ENCODE measurements at regions not wholly inside any gene's neighbourhood (a gene's known extent, or its start where the extent isn't known, plus 50 kb on each side); places are given as distances from the start of the nearest gene placed in this dataset.

GRCh38 chr4:128654465-128654864, 155.0 kb upstream of the JADE1 start:
- Mint-ChIP-seq H3K4me3 (no peak overlapping the region), H3K9me3 (ENCODE audit: insufficient read depth) (peaks cover 8% of the 10 kb centered on the region), H3K27ac (no peak overlapping the region), H3K4me1 (peaks cover 9% of the 10 kb centered on the region), H3K27me3 (peaks cover 6% of the 10 kb centered on the region)
- Histone ChIP-seq H3K9ac (ENCODE audit: low read length) (no peak overlapping the region), H3K79me2 (ENCODE audit: control insufficient read depth, insufficient read depth, low read length) (no peaks in the 10 kb centered on the region), H3K4me3 (ENCODE audit: control extremely low read depth in 1 of 5, extremely low read depth in 1 of 5, insufficient read depth in 1 of 5, low read depth in 2 of 5, low read length in 4 of 5) (no peak overlapping the region), H3K36me3 (replicated peaks in 1 of 2; ENCODE audit: control extremely low read depth in 1 of 2, control insufficient read depth in 1 of 2, extremely low read depth in 1 of 2, insufficient read depth in 2 of 2, low read length in 1 of 2) (no peaks in the 10 kb centered on the region), H3K27ac (ENCODE audit: low read length in 2 of 2) (no peak overlapping the region), H3K27me3 (replicated peaks in 1 of 4; ENCODE audit: control extremely low read depth in 1 of 4, control insufficient read depth in 3 of 4, insufficient read depth in 4 of 4, low read length in 3 of 4) (no peaks in the 10 kb centered on the region), H3K9me3 (ENCODE audit: control extremely low read depth in 1 of 3, control insufficient read depth in 2 of 3, insufficient read depth in 1 of 3, low read length in 2 of 3) (peaks cover 0 to 9% (median 6%) of the 10 kb centered on the region in 3 donors), H4K20me1 (ENCODE audit: control insufficient read depth, insufficient read depth, low read length, poor library complexity, severe bottlenecking) (no peaks in the 10 kb centered on the region), H2AFZ (ENCODE audit: insufficient read depth, low read depth, low read length, poor library complexity, severe bottlenecking) (no peak overlapping the region), H3K4me1 (ENCODE audit: control insufficient read depth in 2 of 2, insufficient read depth in 2 of 2, low read length in 2 of 2) (peaks cover 10 to 14% of the 10 kb centered on the region in 2 donors), H3K4me2 (replicated peaks; ENCODE audit: low read depth, low read length, poor library complexity, severe bottlenecking) (no peak overlapping the region)
- TF ChIP-seq CTCF (IDR thresholded peaks at IDR 0.05) (no peak), EZH2 (IDR thresholded peaks at IDR 0.05; ENCODE audit: borderline replicate concordance, insufficient read depth, low read depth, low read length, poor library complexity, severe bottlenecking) (no peak)
- POLR2A ChIA-PET, result no interaction called here
- 89% methylated on average over 1 of the region's 3 CpGs for WGBS (ENCODE audit: insufficient coverage)
- DNase-seq (no peak), ATAC-seq (ENCODE audit: low read depth) (no peak)
- CTCF ChIA-PET, result no interaction called here
- intact Hi-C loops (cut with micrococcal nuclease), result no loop called here

GRCh38 chr4:128653527-128654444, 155.7 kb upstream of the JADE1 start:
- no peaks in the 10 kb centered on the region for H4K20me1 ChIP-seq (ENCODE audit: control insufficient read depth, insufficient read depth, low read length, poor library complexity, severe bottlenecking)
- H3K9ac ChIP-seq (ENCODE audit: low read length), result no peak overlapping the region
- peaks cover 10 to 14% of the 10 kb centered on the region in 2 donors for H3K4me1 ChIP-seq (ENCODE audit: control insufficient read depth in 2 of 2, insufficient read depth in 2 of 2, low read length in 2 of 2)
- Mint-ChIP-seq H3K27me3 (peaks cover 6% of the 10 kb centered on the region), H3K4me1 (peaks cover 9% of the 10 kb centered on the region), H3K4me3 (no peak overlapping the region), H3K9me3 (ENCODE audit: insufficient read depth) (peaks cover 8% of the 10 kb centered on the region), H3K27ac (no peak overlapping the region)
- intact Hi-C loops (cut with micrococcal nuclease), result no loop called here
- POLR2A ChIA-PET, result no interaction called here
- TF ChIP-seq EZH2 (IDR thresholded peaks at IDR 0.05; ENCODE audit: borderline replicate concordance, insufficient read depth, low read depth, low read length, poor library complexity, severe bottlenecking), result no peak
- TF ChIP-seq CTCF (IDR thresholded peaks at IDR 0.05), result no peak
- H3K9me3 ChIP-seq (ENCODE audit: control extremely low read depth in 1 of 3, control insufficient read depth in 2 of 3, insufficient read depth in 1 of 3, low read length in 2 of 3), result peaks cover 0 to 9% (median 6%) of the 10 kb centered on the region in 3 donors
- DNase-seq (no peak), ATAC-seq (ENCODE audit: low read depth) (no peak)
- H3K27ac ChIP-seq (ENCODE audit: low read length in 2 of 2), result no peak overlapping the region
- CTCF ChIA-PET, result no interaction called here
- no peaks in the 10 kb centered on the region for H3K36me3 ChIP-seq (replicated peaks in 1 of 2; ENCODE audit: control extremely low read depth in 1 of 2, control insufficient read depth in 1 of 2, extremely low read depth in 1 of 2, insufficient read depth in 2 of 2, low read length in 1 of 2)
- peaks cover 0 to 2% (median 0%) of the 10 kb centered on the region in 4 experiments for H3K27me3 ChIP-seq (replicated peaks in 1 of 4; ENCODE audit: control extremely low read depth in 1 of 4, control insufficient read depth in 3 of 4, insufficient read depth in 4 of 4, low read length in 3 of 4)
- no peak overlapping the region for H2AFZ ChIP-seq (ENCODE audit: insufficient read depth, low read depth, low read length, poor library complexity, severe bottlenecking)
- no peaks in the 10 kb centered on the region for H3K79me2 ChIP-seq (ENCODE audit: control insufficient read depth, insufficient read depth, low read length)
- 74% methylated on average over 6 of the region's 8 CpGs for WGBS (ENCODE audit: insufficient coverage)
- H3K4me2 ChIP-seq (replicated peaks; ENCODE audit: low read depth, low read length, poor library complexity, severe bottlenecking), result no peak overlapping the region
- no peak overlapping the region for H3K4me3 ChIP-seq (ENCODE audit: control extremely low read depth in 1 of 5, extremely low read depth in 1 of 5, insufficient read depth in 1 of 5, low read depth in 2 of 5, low read length in 4 of 5)
